Sigmoid colon (tissue), 6 donors: ENCODE measurements at regions not wholly inside any gene's neighbourhood (a gene's known extent, or its start where the extent isn't known, plus 50 kb on each side); places are given as distances from the start of the nearest gene placed in this dataset.

ENCODE experiments used
- DNase-seq: peaks from one replicate; pipeline ENCODE4 v3.0.0-alpha.2; 2019
- H3K27ac ChIP-seq, 4 donors: fragments of 200-600 bp; sonication (generic); one replicate each; pipeline ENCODE4 v1.5.1; 2016 to 2019; ENCODE audit warnings: mild to moderate bottlenecking in 1 of 4
- H3K27me3 ChIP-seq, 3 donors: fragments of 200-600 bp; sonication (generic); one replicate each; pipeline ENCODE4 v1.5.1; 2019; ENCODE audit warnings: mild to moderate bottlenecking in 1 of 3
- H3K36me3 ChIP-seq, 4 donors: fragments of 200-600 bp; sonication (generic); one replicate each; pipeline ENCODE4 v1.5.1; 2016 to 2019
- H3K4me1 ChIP-seq, 4 donors: fragments of 200-600 bp; sonication (generic); one replicate each; pipeline ENCODE4 v1.5.1; 2017 to 2019
- H3K4me3 ChIP-seq, 4 donors: fragments of 200-600 bp; sonication (generic); one replicate each; pipeline ENCODE4 v1.5.1; 2017 to 2019; ENCODE audit warnings: mild to moderate bottlenecking in 2 of 4, moderate library complexity in 1 of 4
- H3K9me3 ChIP-seq, 4 donors: fragments of 200-600 bp in 3 of 4; sonication (generic) in 3 of 4; one replicate each; pipeline versions ENCODE4 v1.5.1 to v1.6.1; 2013 to 2019
- EP300 ChIP-seq, 4 donors: sonication (generic); formaldehyde crosslinking; IDR thresholded peaks; one replicate each; pipeline ENCODE4 v1.6.1; 2017; ENCODE audit warnings: antibody characterized with exemption in 4 of 4
- POLR2A ChIP-seq, 2 donors: fragments of 450-650 bp; IDR thresholded peaks; one replicate each; pipeline ENCODE4 v1.6.1; 2016; ENCODE audit warnings: antibody characterized with exemption in 2 of 2, mild to moderate bottlenecking in 2 of 2, moderate library complexity in 2 of 2
- POLR2AphosphoS5 ChIP-seq, 4 donors: sonication (generic); formaldehyde crosslinking; IDR thresholded peaks; one replicate each; pipeline ENCODE4 v1.6.1; 2017; ENCODE audit warnings: antibody characterized with exemption in 4 of 4
- WGBS, 2 donors: extraction: QIAGEN DNeasy Blood & Tissue Kit; methylation state at CpG; one replicate each; pipeline ENCODE4 v1.1.7; 2013; 5-methylcytosine and 5-hydroxymethylcytosine counted together
- intact Hi-C: fragments of 100-400 bp; cut with DNase I; formaldehyde crosslinking; loops from one replicate; pipeline ENCODE4 v1.15.1; 2023
- TF ChIP-seq, protein P1 (sequence below), 4 experiments: fragments of 450-650 bp in 3 of 4; fragments of 200-600 bp in 1 of 4; IDR thresholded peaks; one replicate each; pipeline ENCODE4 v1.5.1; 2016 to 2019; ENCODE audit warnings: antibody characterized with exemption in 4 of 4, mild to moderate bottlenecking in 3 of 4, moderate library complexity in 2 of 4
- donor health status: healthy with polysubstance abuse.
- donor health status: healthy.

- no peaks in the 10 kb centered on the region for H3K27me3 ChIP-seq
- H3K27ac ChIP-seq, result no peak overlapping the region
- H3K4me3 ChIP-seq, result no peak overlapping the region
- H3K9me3 ChIP-seq, result no peaks in the 10 kb centered on the region
- WGBS, 2 donors, result 52 to 75% methylated on average over 2 of the region's 2 CpGs
- TF ChIP-seq, protein P1, sequence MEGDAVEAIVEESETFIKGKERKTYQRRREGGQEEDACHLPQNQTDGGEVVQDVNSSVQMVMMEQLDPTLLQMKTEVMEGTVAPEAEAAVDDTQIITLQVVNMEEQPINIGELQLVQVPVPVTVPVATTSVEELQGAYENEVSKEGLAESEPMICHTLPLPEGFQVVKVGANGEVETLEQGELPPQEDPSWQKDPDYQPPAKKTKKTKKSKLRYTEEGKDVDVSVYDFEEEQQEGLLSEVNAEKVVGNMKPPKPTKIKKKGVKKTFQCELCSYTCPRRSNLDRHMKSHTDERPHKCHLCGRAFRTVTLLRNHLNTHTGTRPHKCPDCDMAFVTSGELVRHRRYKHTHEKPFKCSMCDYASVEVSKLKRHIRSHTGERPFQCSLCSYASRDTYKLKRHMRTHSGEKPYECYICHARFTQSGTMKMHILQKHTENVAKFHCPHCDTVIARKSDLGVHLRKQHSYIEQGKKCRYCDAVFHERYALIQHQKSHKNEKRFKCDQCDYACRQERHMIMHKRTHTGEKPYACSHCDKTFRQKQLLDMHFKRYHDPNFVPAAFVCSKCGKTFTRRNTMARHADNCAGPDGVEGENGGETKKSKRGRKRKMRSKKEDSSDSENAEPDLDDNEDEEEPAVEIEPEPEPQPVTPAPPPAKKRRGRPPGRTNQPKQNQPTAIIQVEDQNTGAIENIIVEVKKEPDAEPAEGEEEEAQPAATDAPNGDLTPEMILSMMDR (IDR thresholded peaks at IDR 0.05), result no peak
- TF ChIP-seq EP300 (IDR thresholded peaks at IDR 0.05) (no peak), POLR2A (IDR thresholded peaks at IDR 0.05) (no peak), POLR2AphosphoS5 (IDR thresholded peaks at IDR 0.05) (no peak)
- no peak for DNase-seq
- no peaks in the 10 kb centered on the region for H3K36me3 ChIP-seq
- intact Hi-C loops, result no loop called here
- H3K4me1 ChIP-seq, result peaks cover 0 to 31% (median 17%) of the 10 kb centered on the region in 4 donors
Observed at GRCh38 chr1:229891227-229891626, 175.8 kb upstream of the GALNT2 start.

DNA sequence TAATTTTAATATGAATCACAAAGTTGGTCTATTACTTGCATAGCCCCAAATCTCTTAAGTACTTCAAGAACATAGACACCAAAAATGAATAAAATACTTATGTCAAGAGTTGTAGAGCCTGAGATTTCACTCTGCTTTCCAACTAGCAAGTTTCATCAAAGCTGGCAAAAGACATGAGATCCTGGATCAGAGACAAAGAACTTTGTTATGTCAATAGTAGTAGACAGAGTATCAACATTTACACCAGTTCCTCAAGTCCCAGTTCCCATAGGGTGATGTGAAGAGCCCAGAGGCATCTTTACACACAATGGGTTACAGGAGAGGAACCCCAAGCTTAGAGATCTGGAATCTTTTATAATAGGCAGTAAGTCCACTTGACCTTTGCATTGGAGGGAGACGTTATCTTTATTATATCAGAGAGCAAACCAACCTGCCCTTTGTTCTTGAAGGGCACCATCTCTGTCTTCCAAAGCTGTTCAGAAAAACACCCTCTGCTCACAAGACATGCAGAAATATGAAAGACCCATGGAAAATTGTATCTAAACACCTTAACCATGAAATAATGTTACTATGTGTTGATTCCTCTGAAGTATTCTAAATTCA is 174.4 kb upstream of the GALNT2 start:
- no peaks in the 10 kb centered on the region for H3K27me3 ChIP-seq
- TF ChIP-seq, protein P1 (IDR thresholded peaks at IDR 0.05), result no peak
- TF ChIP-seq EP300 (IDR thresholded peaks at IDR 0.05), result no peak
- no peak for TF ChIP-seq POLR2AphosphoS5 (IDR thresholded peaks at IDR 0.05)
- no peak for TF ChIP-seq POLR2A (IDR thresholded peaks at IDR 0.05)
- DNase-seq, result no peak
- no peaks in the 10 kb centered on the region for H3K9me3 ChIP-seq
- H3K27ac ChIP-seq, result no peak overlapping the region
- peaks cover 0 to 20% (median 7%) of the 10 kb centered on the region in 4 donors for H3K4me1 ChIP-seq
- no peak overlapping the region for H3K4me3 ChIP-seq
- 22 to 53% methylated on average over 1 of the region's 1 CpG for WGBS, 2 donors
- no peaks in the 10 kb centered on the region for H3K36me3 ChIP-seq
- intact Hi-C loops, result no loop called here

- no peak overlapping the region for H3K4me3 ChIP-seq
- intact Hi-C loops, result no loop called here
- peaks cover 0 to 8% (median under 1%) of the 10 kb centered on the region in 4 donors for H3K4me1 ChIP-seq
- H3K36me3 ChIP-seq, result no peaks in the 10 kb centered on the region
- 74 to 76% methylated on average over 10 of the region's 10 CpGs for WGBS, 2 donors
- H3K27me3 ChIP-seq, result no peaks in the 10 kb centered on the region
- H3K9me3 ChIP-seq, result no peaks in the 10 kb centered on the region
- no peak for DNase-seq
- TF ChIP-seq POLR2AphosphoS5 (IDR thresholded peaks at IDR 0.05) (no peak), EP300 (IDR thresholded peaks at IDR 0.05) (no peak), POLR2A (IDR thresholded peaks at IDR 0.05) (no peak)
- TF ChIP-seq, protein P1 (IDR thresholded peaks at IDR 0.05), result no peak
- no peak overlapping the region for H3K27ac ChIP-seq
Observed at GRCh38 chr1:229893762-229894444, 173.1 kb upstream of the GALNT2 start.

- Histone ChIP-seq H3K36me3 (no peaks in the 10 kb centered on the region), H3K27me3 (no peaks in the 10 kb centered on the region), H3K9me3 (no peaks in the 10 kb centered on the region), H3K27ac (no peak overlapping the region), H3K4me1 (peaks cover 0 to 1% (median 0%) of the 10 kb centered on the region in 4 donors), H3K4me3 (no peak overlapping the region)
- no peak for DNase-seq
- intact Hi-C loops, result no loop called here
- TF ChIP-seq POLR2AphosphoS5 (IDR thresholded peaks at IDR 0.05), result no peak
Observed at GRCh38 chr1:229894532-229894931, 172.5 kb upstream of the GALNT2 start.

DNA sequence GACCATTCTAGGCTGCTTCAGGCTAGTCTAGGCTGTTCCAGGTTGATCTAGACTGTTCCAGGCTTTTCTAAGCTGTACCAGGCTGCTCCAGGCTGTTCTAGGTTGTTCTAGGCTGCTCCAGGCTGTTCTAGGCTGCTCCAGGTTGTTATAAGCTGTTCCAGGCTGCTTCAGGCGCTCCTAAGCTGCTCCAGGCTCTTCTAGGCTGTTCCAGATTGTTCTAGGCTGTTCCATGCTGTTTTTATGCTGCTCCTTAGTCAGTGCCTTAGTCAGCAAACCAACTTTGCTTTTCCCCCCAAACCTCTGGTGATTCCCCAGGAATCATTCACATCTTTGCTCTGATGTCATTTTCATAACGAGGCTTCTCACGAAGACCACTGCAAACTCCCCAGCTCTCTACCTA is 171.4 kb upstream of the GALNT2 start:
- Histone ChIP-seq H3K27ac (no peak overlapping the region), H3K4me3 (no peak overlapping the region), H3K9me3 (no peaks in the 10 kb centered on the region), H3K4me1 (no peaks in the 10 kb centered on the region), H3K36me3 (no peaks in the 10 kb centered on the region), H3K27me3 (no peaks in the 10 kb centered on the region)
- WGBS, 2 donors, result 85 to 88% methylated on average over 3 of the region's 3 CpGs
- DNase-seq, result no peak
- intact Hi-C loops, result no loop called here
- no peak for TF ChIP-seq POLR2A (IDR thresholded peaks at IDR 0.05)
- TF ChIP-seq, protein P1 (IDR thresholded peaks at IDR 0.05), result no peak
- no peak for TF ChIP-seq EP300 (IDR thresholded peaks at IDR 0.05)
- no peak for TF ChIP-seq POLR2AphosphoS5 (IDR thresholded peaks at IDR 0.05)
